ENCODE measurements at regions not wholly inside any gene's neighbourhood (a gene's known extent, or its start where the extent isn't known, plus 50 kb on each side); places are given as distances from the start of the nearest gene placed in this dataset.
"Not testable (repeated sequence)": the region's sequence is repeated elsewhere in the genome, so short reads cannot be mapped to it uniquely, and the experiment has no call there.

DNA sequence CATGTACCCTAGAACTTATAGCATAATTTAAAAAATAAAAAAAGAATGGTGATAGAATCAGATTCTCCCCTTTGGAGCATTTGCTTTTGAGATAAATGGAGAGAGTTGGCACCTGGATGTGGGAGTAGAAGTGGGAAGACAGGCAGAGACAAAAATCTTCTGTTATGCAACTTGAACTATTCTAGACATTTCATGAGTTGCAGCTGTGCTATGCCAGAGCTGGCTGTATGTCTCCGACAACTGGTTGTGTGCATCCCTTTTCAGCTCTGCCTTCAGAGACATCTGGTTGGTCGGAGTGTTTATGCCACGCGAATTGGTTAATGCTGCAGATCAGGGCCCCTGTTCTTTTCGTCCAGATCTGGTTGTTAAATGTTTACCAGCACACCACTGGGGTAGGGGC lies 161.3 kb downstream of the JRKL start:
- in situ Hi-C loops (cut with MboI; ENCODE audit: low sequenced_read_pairs in 4 of 4) (no loop called here), intact Hi-C loops (cut with DNase I; ENCODE audit: low total_unique reads) (no loop called here)
- Histone ChIP-seq H3K4me3 (no peak overlapping the region), H3K36me3 (no peaks in the 10 kb centered on the region), H3K9me3 (no peaks in the 10 kb centered on the region), H3K27me3 (no peaks in the 10 kb centered on the region), H3K4me1 (no peaks in the 10 kb centered on the region), H3K27ac (no peak overlapping the region)
- no peak for DNase-seq
- TF ChIP-seq, protein P1, sequence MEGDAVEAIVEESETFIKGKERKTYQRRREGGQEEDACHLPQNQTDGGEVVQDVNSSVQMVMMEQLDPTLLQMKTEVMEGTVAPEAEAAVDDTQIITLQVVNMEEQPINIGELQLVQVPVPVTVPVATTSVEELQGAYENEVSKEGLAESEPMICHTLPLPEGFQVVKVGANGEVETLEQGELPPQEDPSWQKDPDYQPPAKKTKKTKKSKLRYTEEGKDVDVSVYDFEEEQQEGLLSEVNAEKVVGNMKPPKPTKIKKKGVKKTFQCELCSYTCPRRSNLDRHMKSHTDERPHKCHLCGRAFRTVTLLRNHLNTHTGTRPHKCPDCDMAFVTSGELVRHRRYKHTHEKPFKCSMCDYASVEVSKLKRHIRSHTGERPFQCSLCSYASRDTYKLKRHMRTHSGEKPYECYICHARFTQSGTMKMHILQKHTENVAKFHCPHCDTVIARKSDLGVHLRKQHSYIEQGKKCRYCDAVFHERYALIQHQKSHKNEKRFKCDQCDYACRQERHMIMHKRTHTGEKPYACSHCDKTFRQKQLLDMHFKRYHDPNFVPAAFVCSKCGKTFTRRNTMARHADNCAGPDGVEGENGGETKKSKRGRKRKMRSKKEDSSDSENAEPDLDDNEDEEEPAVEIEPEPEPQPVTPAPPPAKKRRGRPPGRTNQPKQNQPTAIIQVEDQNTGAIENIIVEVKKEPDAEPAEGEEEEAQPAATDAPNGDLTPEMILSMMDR (IDR thresholded peaks at IDR 0.05 in 4 of 5, conservative IDR thresholded peaks at IDR 0.05 in 1 of 5) = no peak
- TF ChIP-seq POLR2A (IDR thresholded peaks at IDR 0.05) = no peak
- ATAC-seq = no peak

GRCh38 chr11:96554236-96554820 lies 164.5 kb downstream of the JRKL start:
- intact Hi-C loops (cut with DNase I; ENCODE audit: low total_unique reads) = no loop called here
- Histone ChIP-seq H3K36me3 (no peaks in the 10 kb centered on the region), H3K4me1 (no peaks in the 10 kb centered on the region), H3K4me3 (no peak overlapping the region), H3K27ac (no peak overlapping the region), H3K27me3 (no peaks in the 10 kb centered on the region), H3K9me3 (no peaks in the 10 kb centered on the region)
- no peak for ATAC-seq
- TF ChIP-seq, protein P1 (IDR thresholded peaks at IDR 0.05 in 4 of 5, conservative IDR thresholded peaks at IDR 0.05 in 1 of 5) = no peak
- no peak for TF ChIP-seq POLR2A (IDR thresholded peaks at IDR 0.05)
- DNase-seq = no peak
- in situ Hi-C loops (cut with MboI; ENCODE audit: low sequenced_read_pairs in 4 of 4) = no loop called here

- intact Hi-C loops (cut with DNase I; ENCODE audit: low total_unique reads); in situ Hi-C loops (cut with MboI; ENCODE audit: low sequenced_read_pairs in 4 of 4); H3K4me3 ChIP-seq; H3K4me1 ChIP-seq; ATAC-seq; DNase-seq; H3K27ac ChIP-seq; H3K36me3 ChIP-seq; H3K27me3 ChIP-seq; H3K9me3 ChIP-seq: not testable (repeated sequence)
Measured at GRCh38 chr11:96555826-96556225, 166.0 kb downstream of the JRKL start.

- intact Hi-C loops (cut with DNase I; ENCODE audit: low total_unique reads); H3K4me3 ChIP-seq; H3K27ac ChIP-seq; in situ Hi-C loops (cut with MboI; ENCODE audit: low sequenced_read_pairs in 4 of 4); ATAC-seq; H3K36me3 ChIP-seq; H3K9me3 ChIP-seq; H3K4me1 ChIP-seq; H3K27me3 ChIP-seq; DNase-seq: not testable (repeated sequence)
Measured at GRCh38 chr11:96560727-96561126, 170.9 kb downstream of the JRKL start.

- no peaks in the 10 kb centered on the region for H3K4me1 ChIP-seq
- intact Hi-C loops (cut with DNase I; ENCODE audit: low total_unique reads) (no loop called here), in situ Hi-C loops (cut with MboI; ENCODE audit: low sequenced_read_pairs in 4 of 4) (no loop called here)
- H3K4me3 ChIP-seq = peak overlapping the region in 2 of 4 donors; percentile 14 to 25
- no peaks in the 10 kb centered on the region for H3K36me3 ChIP-seq
- ATAC-seq = peak in 1 of 2 donors; percentile 42
- H3K27me3 ChIP-seq = no peaks in the 10 kb centered on the region
- no peak overlapping the region for H3K27ac ChIP-seq
- TF ChIP-seq, protein P1 (IDR thresholded peaks at IDR 0.05 in 4 of 5, conservative IDR thresholded peaks at IDR 0.05 in 1 of 5) = no peak
- TF ChIP-seq POLR2A (IDR thresholded peaks at IDR 0.05) = no peak
- no peaks in the 10 kb centered on the region for H3K9me3 ChIP-seq
- no peak for DNase-seq
Measured at GRCh38 chr11:96567176-96567575, 177.4 kb downstream of the JRKL start.

GRCh38 chr11:96567667-96568066 lies 177.9 kb downstream of the JRKL start:
- in situ Hi-C loops (cut with MboI; ENCODE audit: low sequenced_read_pairs in 4 of 4) = no loop called here
- no peak for DNase-seq
- H3K36me3 ChIP-seq = no peaks in the 10 kb centered on the region
- H3K4me3 ChIP-seq = no peak overlapping the region
- TF ChIP-seq POLR2A (IDR thresholded peaks at IDR 0.05) = no peak
- TF ChIP-seq, protein P1 (IDR thresholded peaks at IDR 0.05 in 4 of 5, conservative IDR thresholded peaks at IDR 0.05 in 1 of 5) = no peak
- intact Hi-C loops (cut with DNase I; ENCODE audit: low total_unique reads) = no loop called here
- H3K27ac ChIP-seq = no peak overlapping the region
- H3K9me3 ChIP-seq = no peaks in the 10 kb centered on the region
- H3K27me3 ChIP-seq = no peaks in the 10 kb centered on the region
- ATAC-seq = no peak
- H3K4me1 ChIP-seq = no peaks in the 10 kb centered on the region

Data from gastrocnemius medialis (tissue), 4 donors.